ENCODE measurements at regions not wholly inside any gene's neighbourhood (a gene's known extent, or its start where the extent isn't known, plus 50 kb on each side); places are given as distances from the start of the nearest gene placed in this dataset.

- no peaks in the 10 kb centered on the region for H3K36me3 ChIP-seq (ENCODE audit: insufficient read depth, low read length)
- no peaks in the 10 kb centered on the region for H3K9me3 ChIP-seq (ENCODE audit: low read length)
- H2AFZ ChIP-seq (ENCODE audit: low read length) = no peak overlapping the region
- no peak for DNase-seq (ENCODE audit: low spot score)
- no peak overlapping the region for H3K4me3 ChIP-seq (ENCODE audit: low read depth, low read length, poor library complexity, severe bottlenecking)
- H3K4me1 ChIP-seq (ENCODE audit: insufficient read depth, low read length, poor library complexity, severe bottlenecking) = no peaks in the 10 kb centered on the region
- H3K4me2 ChIP-seq (ENCODE audit: low read length) = no peak overlapping the region
- no TSS peak for BruUV-seq (replicated peaks)
- ChIA-PET POLR2A (interaction anchor here (1.3 kb wide), 1 partner anchor 9 kb away, joined by 5 read pairs; no protein-coding TSS in a partner anchor), CTCF (ENCODE audit: unreplicated experiment) (no interaction called here)
- no peaks in the 10 kb centered on the region for H4K20me1 ChIP-seq (ENCODE audit: insufficient read depth, low read length)
- intact Hi-C loops (cut with micrococcal nuclease; ENCODE audit: unreplicated experiment) = no loop called here
- no peaks in the 10 kb centered on the region for H3K79me2 ChIP-seq (ENCODE audit: insufficient read depth, low read depth, low read length)
- no peaks in the 10 kb centered on the region for H3K9me2 ChIP-seq (ENCODE audit: insufficient read depth, low read length)
- TF ChIP-seq EZH2phosphoT487 (IDR thresholded peaks at IDR 0.05; ENCODE audit: borderline replicate concordance, low read depth, low read length) = no peak
- no peak overlapping the region for H3K27ac ChIP-seq (ENCODE audit: low read depth, low read length, poor library complexity, severe bottlenecking)
Measured at GRCh38 chr2:167602122-167602521, 645.3 kb downstream of the STK39 start.

DNA sequence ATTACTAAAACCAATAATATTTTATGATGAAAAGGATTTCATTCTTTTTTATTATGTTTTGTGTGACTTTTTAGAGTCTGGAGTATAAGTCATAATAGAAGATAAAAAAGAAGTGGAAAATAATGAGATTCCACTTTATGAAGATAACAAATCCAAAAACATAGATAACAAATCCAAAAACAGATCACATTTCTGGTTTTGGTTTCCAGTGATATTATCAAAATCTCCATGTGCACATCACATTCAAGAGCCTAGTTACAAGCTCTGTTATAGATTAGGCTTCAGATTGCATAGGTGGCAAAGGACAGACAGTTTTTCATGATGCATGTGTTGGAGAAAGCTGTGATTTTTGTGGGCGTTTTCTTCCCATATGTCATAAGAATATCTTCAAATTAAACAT lies 648.2 kb downstream of the STK39 start:
- POLR2A ChIA-PET = no interaction called here
- H3K4me1 ChIP-seq (ENCODE audit: insufficient read depth, low read length, poor library complexity, severe bottlenecking) = no peaks in the 10 kb centered on the region
- H3K4me2 ChIP-seq (ENCODE audit: low read length) = no peak overlapping the region
- H3K36me3 ChIP-seq (ENCODE audit: insufficient read depth, low read length) = no peaks in the 10 kb centered on the region
- no peak overlapping the region for H2AFZ ChIP-seq (ENCODE audit: low read length)
- CTCF ChIA-PET (ENCODE audit: unreplicated experiment) = no interaction called here
- no TSS peak for BruUV-seq (replicated peaks)
- H3K27ac ChIP-seq (ENCODE audit: low read depth, low read length, poor library complexity, severe bottlenecking) = no peak overlapping the region
- H3K79me2 ChIP-seq (ENCODE audit: insufficient read depth, low read depth, low read length) = no peaks in the 10 kb centered on the region
- no peaks in the 10 kb centered on the region for H3K9me3 ChIP-seq (ENCODE audit: low read length)
- H3K9me2 ChIP-seq (ENCODE audit: insufficient read depth, low read length) = no peaks in the 10 kb centered on the region
- H4K20me1 ChIP-seq (ENCODE audit: insufficient read depth, low read length) = no peaks in the 10 kb centered on the region
- intact Hi-C loops (cut with micrococcal nuclease; ENCODE audit: unreplicated experiment) = no loop called here
- H3K4me3 ChIP-seq (ENCODE audit: low read depth, low read length, poor library complexity, severe bottlenecking) = no peak overlapping the region
- no peak for TF ChIP-seq EZH2phosphoT487 (IDR thresholded peaks at IDR 0.05; ENCODE audit: borderline replicate concordance, low read depth, low read length)
- TF ChIP-seq, protein P1, sequence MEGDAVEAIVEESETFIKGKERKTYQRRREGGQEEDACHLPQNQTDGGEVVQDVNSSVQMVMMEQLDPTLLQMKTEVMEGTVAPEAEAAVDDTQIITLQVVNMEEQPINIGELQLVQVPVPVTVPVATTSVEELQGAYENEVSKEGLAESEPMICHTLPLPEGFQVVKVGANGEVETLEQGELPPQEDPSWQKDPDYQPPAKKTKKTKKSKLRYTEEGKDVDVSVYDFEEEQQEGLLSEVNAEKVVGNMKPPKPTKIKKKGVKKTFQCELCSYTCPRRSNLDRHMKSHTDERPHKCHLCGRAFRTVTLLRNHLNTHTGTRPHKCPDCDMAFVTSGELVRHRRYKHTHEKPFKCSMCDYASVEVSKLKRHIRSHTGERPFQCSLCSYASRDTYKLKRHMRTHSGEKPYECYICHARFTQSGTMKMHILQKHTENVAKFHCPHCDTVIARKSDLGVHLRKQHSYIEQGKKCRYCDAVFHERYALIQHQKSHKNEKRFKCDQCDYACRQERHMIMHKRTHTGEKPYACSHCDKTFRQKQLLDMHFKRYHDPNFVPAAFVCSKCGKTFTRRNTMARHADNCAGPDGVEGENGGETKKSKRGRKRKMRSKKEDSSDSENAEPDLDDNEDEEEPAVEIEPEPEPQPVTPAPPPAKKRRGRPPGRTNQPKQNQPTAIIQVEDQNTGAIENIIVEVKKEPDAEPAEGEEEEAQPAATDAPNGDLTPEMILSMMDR (conservative IDR thresholded peaks at IDR 0.05; ENCODE audit: low read length) = no peak
- no peak for DNase-seq (ENCODE audit: low spot score)

DNA sequence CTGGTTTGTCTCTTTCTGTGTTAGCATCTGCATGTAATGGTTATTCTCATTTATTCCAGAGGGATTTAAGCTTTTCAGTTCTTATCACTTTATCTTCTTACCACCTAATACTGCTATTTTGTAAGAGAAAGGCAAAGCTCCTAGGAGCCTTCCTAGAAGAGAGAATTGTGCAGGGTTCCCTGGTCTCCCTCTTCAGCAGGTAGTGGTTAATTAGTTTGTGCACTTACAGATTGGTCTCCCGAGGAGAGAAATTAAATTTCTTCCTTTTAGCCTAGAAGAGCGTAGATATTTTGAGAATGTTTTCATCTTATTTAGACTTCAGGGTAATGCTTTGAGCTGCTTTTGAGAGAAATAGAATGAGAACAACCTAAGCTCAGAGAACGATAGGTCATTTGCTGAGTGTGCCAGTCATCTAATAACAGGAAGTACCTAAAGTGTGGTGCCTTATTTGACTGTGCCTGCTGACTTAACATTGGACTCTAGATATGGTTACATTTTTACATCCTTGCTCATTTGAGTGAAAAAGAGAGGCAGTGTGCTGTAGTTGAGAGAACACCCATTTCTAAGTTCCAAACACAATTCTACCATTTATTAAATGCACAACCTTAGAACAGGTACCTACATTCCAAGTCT lies 651.4 kb downstream of the STK39 start:
- CTCF ChIA-PET (ENCODE audit: unreplicated experiment) = no interaction called here

More for the DNA sequence above, 651.4 kb downstream of the STK39 start:
- Histone ChIP-seq H3K9me2 (ENCODE audit: insufficient read depth, low read length) (no peaks in the 10 kb centered on the region), H3K9me3 (ENCODE audit: low read length) (no peaks in the 10 kb centered on the region), H3K36me3 (ENCODE audit: insufficient read depth, low read length) (no peaks in the 10 kb centered on the region), H3K4me1 (ENCODE audit: insufficient read depth, low read length, poor library complexity, severe bottlenecking) (no peaks in the 10 kb centered on the region), H4K20me1 (ENCODE audit: insufficient read depth, low read length) (no peaks in the 10 kb centered on the region), H3K27ac (ENCODE audit: low read depth, low read length, poor library complexity, severe bottlenecking) (no peak overlapping the region), H3K4me2 (ENCODE audit: low read length) (no peak overlapping the region), H2AFZ (ENCODE audit: low read length) (no peak overlapping the region), H3K4me3 (ENCODE audit: low read depth, low read length, poor library complexity, severe bottlenecking) (no peak overlapping the region), H3K79me2 (ENCODE audit: insufficient read depth, low read depth, low read length) (no peaks in the 10 kb centered on the region)
- no TSS peak for BruUV-seq (replicated peaks)
- intact Hi-C loops (cut with micrococcal nuclease; ENCODE audit: unreplicated experiment) = no loop called here
- POLR2A ChIA-PET = no interaction called here
- TF ChIP-seq, protein P1 (conservative IDR thresholded peaks at IDR 0.05; ENCODE audit: low read length) = no peak
- no peak for TF ChIP-seq EZH2phosphoT487 (IDR thresholded peaks at IDR 0.05; ENCODE audit: borderline replicate concordance, low read depth, low read length)
- DNase-seq (ENCODE audit: low spot score) = no peak
